IMR-90 (cell line): ENCODE measurements at regions not wholly inside any gene's neighbourhood (a gene's known extent, or its start where the extent isn't known, plus 50 kb on each side); places are given as distances from the start of the nearest gene placed in this dataset.

Experiments
- ATAC-seq: fragments of 200-7000 bp; cut with Tn5 transposase; 2 replicates; pipeline ENCODE4 v1.9.1; 2020; ENCODE audit warnings: low read depth, mild to moderate bottlenecking, moderate library complexity
- BruUV-seq: library from RNA; stranded (reverse); fragments of 400-500 nt; replicated peaks from 2 replicates; lab custom pipeline; 2021; lab: Mats Ljungman, UMichigan
- CTCF ChIA-PET: fragments of 300-600 bp; formaldehyde crosslinking; extraction: SDS; loops from one replicate; lab custom pipeline; 2021; ENCODE audit warnings: antibody characterized with exemption; lab: Yijun Ruan, JAX
- POLR2A ChIA-PET: fragments of 300-600 bp; sonication (Branson Sonifier 250); formaldehyde crosslinking; loops from one replicate; lab custom pipeline; 2022; ENCODE audit warnings: antibody characterized with exemption; ENCODE audit not compliant: unreplicated experiment; lab: Charles Lee
- DNase-seq: peaks from one replicate; pipeline ENCODE4 v3.0.0; 2013
- H2AFZ ChIP-seq: replicated peaks from 2 replicates; pipeline ENCODE3; 2013; ENCODE audit warnings: low read length, mild to moderate bottlenecking; ENCODE audit not compliant: poor library complexity
- H2AK5ac ChIP-seq: 2 replicates; pipeline ENCODE4 v1.6.1; 2013; ENCODE audit warnings: low read depth, low read length, inconsistent platforms
- H2AK9ac ChIP-seq: replicated peaks from 2 replicates; pipeline ENCODE3; 2013; ENCODE audit warnings: mild to moderate bottlenecking, low read depth, low read length, moderate library complexity; ENCODE audit not compliant: poor library complexity
- H2BK120ac ChIP-seq: 2 replicates; pipeline ENCODE4 v1.6.1; 2013; ENCODE audit warnings: low read depth, low read length, inconsistent platforms
- H2BK15ac ChIP-seq: 3 replicates; pipeline ENCODE4 v1.6.1; 2013; ENCODE audit warnings: low read depth, low read length, inconsistent platforms
- H2BK20ac ChIP-seq: 2 replicates; pipeline ENCODE4 v1.6.1; 2013; ENCODE audit warnings: low read depth, mild to moderate bottlenecking, inconsistent platforms, low read length, moderate library complexity
- H2BK5ac ChIP-seq: 2 replicates; pipeline ENCODE4 v1.6.1; 2013; ENCODE audit warnings: mild to moderate bottlenecking, low read depth, low read length, inconsistent platforms; ENCODE audit not compliant: poor library complexity, severe bottlenecking
- H3K14ac ChIP-seq: replicated peaks from 2 replicates; pipeline ENCODE4 v1.6.1; 2013; ENCODE audit warnings: low read depth, low read length, inconsistent platforms
- H3K18ac ChIP-seq: 2 replicates; pipeline ENCODE4 v1.6.1; 2013; ENCODE audit warnings: low read depth, low read length, control low read depth
- H3K23ac ChIP-seq: 2 replicates; pipeline ENCODE4 v1.6.1; 2013; ENCODE audit warnings: low read depth, low read length, inconsistent platforms
- H3K27ac ChIP-seq: 2 replicates; pipeline ENCODE4 v1.5.1; 2013; ENCODE audit warnings: mild to moderate bottlenecking, control low read depth, low read length; ENCODE audit not compliant: insufficient read depth
- H3K27me3 ChIP-seq: 2 replicates; pipeline ENCODE4 v1.6.1; 2013; ENCODE audit warnings: low read length; ENCODE audit not compliant: control insufficient read depth, insufficient read depth
- H3K36me3 ChIP-seq: 2 replicates; pipeline ENCODE4 v1.6.1; 2013; ENCODE audit warnings: low read length, mixed read lengths; ENCODE audit not compliant: control insufficient read depth, insufficient read depth
- H3K4ac ChIP-seq: 2 replicates; pipeline ENCODE4 v1.6.1; 2013; ENCODE audit warnings: low read depth, low read length, inconsistent platforms
- H3K4me1 ChIP-seq: 2 replicates; pipeline ENCODE4 v1.6.1; 2013; ENCODE audit warnings: low read length, mixed read lengths; ENCODE audit not compliant: control insufficient read depth, insufficient read depth
- H3K4me2 ChIP-seq: 2 replicates; pipeline ENCODE4 v1.6.1; 2013; ENCODE audit warnings: low read depth, mild to moderate bottlenecking, control low read depth, low read length, moderate library complexity
- H3K4me3 ChIP-seq: 2 replicates; pipeline ENCODE4 v1.5.1; 2013; ENCODE audit warnings: low read depth, mild to moderate bottlenecking, control low read depth, low read length, moderate library complexity; ENCODE audit not compliant: insufficient read depth
- H3K56ac ChIP-seq: 2 replicates; pipeline ENCODE4 v1.6.1; 2013; ENCODE audit warnings: low read length, inconsistent platforms; ENCODE audit not compliant: insufficient read depth; ENCODE audit errors: extremely low read depth
- H3K79me1 ChIP-seq, 2 experiments: 2 replicates each; pipeline ENCODE4 v1.6.1; 2013; ENCODE audit warnings: low read length in 2 of 2, inconsistent platforms in 1 of 2, low read depth in 1 of 2
- H3K9ac ChIP-seq: 2 replicates; pipeline ENCODE4 v1.6.1; 2013; ENCODE audit warnings: low read depth, low read length, control low read depth
- H3K9me1 ChIP-seq: 2 replicates; pipeline ENCODE4 v1.6.1; 2013; ENCODE audit warnings: low read length, inconsistent platforms; ENCODE audit not compliant: insufficient read depth
- H3K9me3 ChIP-seq: 2 replicates; pipeline ENCODE4 v1.6.1; 2013; ENCODE audit warnings: low read length; ENCODE audit not compliant: control insufficient read depth, insufficient read depth
- H4K20me1 ChIP-seq: 2 replicates; pipeline ENCODE4 v1.6.1; 2013; ENCODE audit warnings: low read length, inconsistent platforms; ENCODE audit not compliant: insufficient read depth
- H4K5ac ChIP-seq: 2 replicates; pipeline ENCODE4 v1.6.1; 2013; ENCODE audit warnings: mild to moderate bottlenecking, low read depth, low read length, control low read depth
- H4K8ac ChIP-seq, 2 experiments: 2 replicates each; pipeline ENCODE4 v1.6.1; 2013; ENCODE audit warnings: low read depth in 2 of 2, low read length in 2 of 2, control low read depth in 1 of 2, inconsistent platforms in 1 of 2
- H4K91ac ChIP-seq: 2 replicates; pipeline ENCODE4 v1.6.1; 2013; ENCODE audit warnings: low read depth, low read length, inconsistent platforms; ENCODE audit not compliant: insufficient read depth
- CEBPB ChIP-seq: IDR thresholded peaks from 2 replicates; pipeline ENCODE4 v1.6.1; 2012; ENCODE audit warnings: low read depth, low read length, improper control_type of control experiment
- CHD1 ChIP-seq: IDR thresholded peaks from 2 replicates; pipeline ENCODE4 v1.6.1; 2012; ENCODE audit warnings: low read depth, low read length, improper control_type of control experiment
- FOS ChIP-seq: fragments of 150-350 bp; IDR thresholded peaks from 2 replicates; pipeline ENCODE4 v1.6.1; 2016; ENCODE audit warnings: low read depth, low read length
- MAFK ChIP-seq: IDR thresholded peaks from 2 replicates; pipeline ENCODE4 v1.6.1; 2012; ENCODE audit warnings: low read depth, low read length, improper control_type of control experiment
- MXI1 ChIP-seq: IDR thresholded peaks from 2 replicates; pipeline ENCODE4 v1.6.1; 2012; ENCODE audit warnings: low read depth, mild to moderate bottlenecking, low read length, moderate library complexity, borderline replicate concordance
- NFE2L2 ChIP-seq: fragments of 150-350 bp; IDR thresholded peaks from 2 replicates; pipeline ENCODE4 v1.6.1; 2016; ENCODE audit warnings: low read depth, mild to moderate bottlenecking, low read length
- POLR2A ChIP-seq: IDR thresholded peaks from 2 replicates; pipeline ENCODE4 v1.6.1; 2012; ENCODE audit warnings: mild to moderate bottlenecking, low read depth, low read length
- RAD21 ChIP-seq: IDR thresholded peaks from 2 replicates; pipeline ENCODE4 v1.6.1; 2012; ENCODE audit warnings: low read length, improper control_type of control experiment
- RCOR1 ChIP-seq: IDR thresholded peaks from 2 replicates; pipeline ENCODE4 v1.6.1; 2012; ENCODE audit warnings: mild to moderate bottlenecking, low read length, improper control_type of control experiment; ENCODE audit not compliant: insufficient replicate concordance
- RFX5 ChIP-seq: IDR thresholded peaks from 2 replicates; pipeline ENCODE4 v1.8.0; 2012; ENCODE audit warnings: low read depth, mild to moderate bottlenecking, low read length, moderate library complexity
- SMC3 ChIP-seq: fragments of 150-350 bp; IDR thresholded peaks from 2 replicates; pipeline ENCODE4 v1.6.1; 2016; ENCODE audit warnings: low read depth, mild to moderate bottlenecking, antibody characterized with exemption, low read length, moderate library complexity
- WGBS, 2 experiments: methylation state at CpG; one replicate each; pipeline versions ENCODE4 v1.1.5 to v1.1.7; 2013; ENCODE audit warnings: missing lambda C conversion rate in 2 of 2; ENCODE audit not compliant: insufficient read length in 1 of 2; ENCODE audit errors: extremely low coverage in 2 of 2; 5-methylcytosine and 5-hydroxymethylcytosine counted together
- dilution Hi-C: fragments of 300-500 bp; cut with HindIII; formaldehyde crosslinking; loops from one replicate; pipeline ENCODE4 v1.14.3; 2018; ENCODE audit warnings: low sequenced_read_pairs; ENCODE audit not compliant: unreplicated experiment
- in situ Hi-C: fragments of 300-500 bp; cut with MboI; formaldehyde crosslinking; loops from 3 replicates; pipeline ENCODE4 v1.14.3; 2019; ENCODE audit warnings: low sequenced_read_pairs, inconsistent platforms, mixed read lengths
- intact Hi-C: fragments of 100-400 bp; cut with micrococcal nuclease; formaldehyde crosslinking; loops from 2 replicates; pipeline ENCODE4 v1.10.0; 2022
- TF ChIP-seq, protein P1 (sequence below): fragments of 150-350 bp; IDR thresholded peaks from 2 replicates; pipeline ENCODE4 v1.6.1; 2017; ENCODE audit warnings: mild to moderate bottlenecking, antibody characterized with exemption, low read length, low read depth
- TF ChIP-seq, protein P2 (sequence below): conservative IDR thresholded peaks from 2 replicates; pipeline ENCODE4 v1.5.1; 2012; ENCODE audit warnings: mild to moderate bottlenecking, low read depth, low read length, improper control_type of control experiment
- TF ChIP-seq, protein P3 (sequence below): fragments of 150-350 bp; IDR thresholded peaks from 2 replicates; pipeline ENCODE4 v1.6.1; 2016; ENCODE audit warnings: low read depth, mild to moderate bottlenecking, low read length, moderate library complexity, borderline replicate concordance

DNA sequence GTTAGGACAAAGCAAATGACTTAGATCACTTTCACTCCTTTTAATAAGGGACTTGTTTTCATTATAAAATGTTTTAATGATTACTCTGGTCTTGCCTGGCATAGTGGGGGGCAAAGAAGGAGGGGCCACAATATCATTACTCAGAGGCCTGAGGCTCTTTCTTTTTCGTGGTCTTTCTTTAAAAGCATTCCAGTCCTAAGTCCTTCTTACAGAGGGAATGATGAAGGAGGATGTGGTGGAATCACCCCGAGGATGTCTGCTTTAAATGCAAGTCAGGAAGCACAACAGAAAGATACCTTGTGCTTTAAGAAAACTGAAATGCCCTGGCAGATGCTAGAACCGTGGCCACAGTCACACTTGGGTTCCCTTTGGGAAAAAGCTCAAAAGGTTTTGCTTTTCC, 379.1 kb downstream of the INHBA start:
- intact Hi-C loops, result no loop called here
- peak overlapping the region; percentile 22; the same call in 1 of the 2 replicates for H3K4ac ChIP-seq
- H2AK5ac ChIP-seq, result peak overlapping the region; percentile 9; the same call in 1 of the 2 replicates
- no peaks in the 10 kb centered on the region for H3K36me3 ChIP-seq
- H3K27ac ChIP-seq, result no peak overlapping the region; the same call in 1 of the 2 replicates
- H2AFZ ChIP-seq, result peak overlapping the region; percentile 77
- H3K9me1 ChIP-seq, result no peaks in the 10 kb centered on the region; the same call in 1 of the 2 replicates
- peak overlapping the region; percentile 21 to 29; a peak in 3 of 4 replicates for H4K8ac ChIP-seq
- peak overlapping the region; percentile 15; the same call in 1 of the 2 replicates for H3K23ac ChIP-seq
- H3K4me2 ChIP-seq, result 0 out of 2 replicates have a peak overlapping the region, but pooled peaks have one; percentile 13
- peak overlapping the region; percentile 5; the same call in 1 of the 2 replicates for H4K91ac ChIP-seq
- no peak overlapping the region for H2AK9ac ChIP-seq
- ChIA-PET POLR2A (no interaction called here), CTCF (no interaction called here)
- no TSS peak for BruUV-seq
- no peaks in the 10 kb centered on the region for H3K9me3 ChIP-seq
- H4K5ac ChIP-seq, result 0 out of 2 replicates have a peak overlapping the region, but pooled peaks have one; percentile 15
- no peaks in the 10 kb centered on the region for H3K79me1 ChIP-seq
- H2BK20ac ChIP-seq, result peak overlapping the region; percentile 56
- H3K4me1 ChIP-seq, result peaks cover 5% of the 10 kb centered on the region; the same call in 1 of the 2 replicates
- no peak overlapping the region for H3K4me3 ChIP-seq
- no peaks in the 10 kb centered on the region for H4K20me1 ChIP-seq
- 0 out of 3 replicates have a peak overlapping the region, but pooled peaks have one; percentile 47 for H2BK15ac ChIP-seq
- H3K18ac ChIP-seq, result peak overlapping the region; percentile 17; the same call in 1 of the 2 replicates
- dilution Hi-C loops, result no loop called here
- in situ Hi-C loops, result no loop called here
- H3K56ac ChIP-seq, result no peak overlapping the region
- H2BK120ac ChIP-seq, result peak overlapping the region; percentile 68
- H3K14ac ChIP-seq, result peak overlapping the region; percentile 33
- no peaks in the 10 kb centered on the region for H3K27me3 ChIP-seq
- DNase-seq (no peak), ATAC-seq (no peak)
- H3K9ac ChIP-seq, result no peak overlapping the region
- no CpG with 5 or more reads among the region's 3 CpGs for WGBS, 2 experiments
- no peak overlapping the region for H2BK5ac ChIP-seq
- TF ChIP-seq RAD21 (no peak), MAFK (no peak), FOS (no peak), CHD1 (no peak), SMC3 (no peak), NFE2L2 (no peak), CEBPB (no peak), RFX5 (no peak), RCOR1 (no peak), MXI1 (no peak), POLR2A (no peak)
- TF ChIP-seq, protein P1, sequence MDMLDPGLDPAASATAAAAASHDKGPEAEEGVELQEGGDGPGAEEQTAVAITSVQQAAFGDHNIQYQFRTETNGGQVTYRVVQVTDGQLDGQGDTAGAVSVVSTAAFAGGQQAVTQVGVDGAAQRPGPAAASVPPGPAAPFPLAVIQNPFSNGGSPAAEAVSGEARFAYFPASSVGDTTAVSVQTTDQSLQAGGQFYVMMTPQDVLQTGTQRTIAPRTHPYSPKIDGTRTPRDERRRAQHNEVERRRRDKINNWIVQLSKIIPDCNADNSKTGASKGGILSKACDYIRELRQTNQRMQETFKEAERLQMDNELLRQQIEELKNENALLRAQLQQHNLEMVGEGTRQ, result no peak
- TF ChIP-seq, protein P2, sequence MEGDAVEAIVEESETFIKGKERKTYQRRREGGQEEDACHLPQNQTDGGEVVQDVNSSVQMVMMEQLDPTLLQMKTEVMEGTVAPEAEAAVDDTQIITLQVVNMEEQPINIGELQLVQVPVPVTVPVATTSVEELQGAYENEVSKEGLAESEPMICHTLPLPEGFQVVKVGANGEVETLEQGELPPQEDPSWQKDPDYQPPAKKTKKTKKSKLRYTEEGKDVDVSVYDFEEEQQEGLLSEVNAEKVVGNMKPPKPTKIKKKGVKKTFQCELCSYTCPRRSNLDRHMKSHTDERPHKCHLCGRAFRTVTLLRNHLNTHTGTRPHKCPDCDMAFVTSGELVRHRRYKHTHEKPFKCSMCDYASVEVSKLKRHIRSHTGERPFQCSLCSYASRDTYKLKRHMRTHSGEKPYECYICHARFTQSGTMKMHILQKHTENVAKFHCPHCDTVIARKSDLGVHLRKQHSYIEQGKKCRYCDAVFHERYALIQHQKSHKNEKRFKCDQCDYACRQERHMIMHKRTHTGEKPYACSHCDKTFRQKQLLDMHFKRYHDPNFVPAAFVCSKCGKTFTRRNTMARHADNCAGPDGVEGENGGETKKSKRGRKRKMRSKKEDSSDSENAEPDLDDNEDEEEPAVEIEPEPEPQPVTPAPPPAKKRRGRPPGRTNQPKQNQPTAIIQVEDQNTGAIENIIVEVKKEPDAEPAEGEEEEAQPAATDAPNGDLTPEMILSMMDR, result no peak
- TF ChIP-seq, protein P3, sequence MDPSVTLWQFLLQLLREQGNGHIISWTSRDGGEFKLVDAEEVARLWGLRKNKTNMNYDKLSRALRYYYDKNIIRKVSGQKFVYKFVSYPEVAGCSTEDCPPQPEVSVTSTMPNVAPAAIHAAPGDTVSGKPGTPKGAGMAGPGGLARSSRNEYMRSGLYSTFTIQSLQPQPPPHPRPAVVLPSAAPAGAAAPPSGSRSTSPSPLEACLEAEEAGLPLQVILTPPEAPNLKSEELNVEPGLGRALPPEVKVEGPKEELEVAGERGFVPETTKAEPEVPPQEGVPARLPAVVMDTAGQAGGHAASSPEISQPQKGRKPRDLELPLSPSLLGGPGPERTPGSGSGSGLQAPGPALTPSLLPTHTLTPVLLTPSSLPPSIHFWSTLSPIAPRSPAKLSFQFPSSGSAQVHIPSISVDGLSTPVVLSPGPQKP, result no peak
